ENCODE measurements at regions not wholly inside any gene's neighbourhood (a gene's known extent, or its start where the extent isn't known, plus 50 kb on each side); places are given as distances from the start of the nearest gene placed in this dataset.

GRCh38 chr16:85313526-85314301 lies 201.4 kb upstream of the CIBAR2 start:
- TF ChIP-seq, protein P1, sequence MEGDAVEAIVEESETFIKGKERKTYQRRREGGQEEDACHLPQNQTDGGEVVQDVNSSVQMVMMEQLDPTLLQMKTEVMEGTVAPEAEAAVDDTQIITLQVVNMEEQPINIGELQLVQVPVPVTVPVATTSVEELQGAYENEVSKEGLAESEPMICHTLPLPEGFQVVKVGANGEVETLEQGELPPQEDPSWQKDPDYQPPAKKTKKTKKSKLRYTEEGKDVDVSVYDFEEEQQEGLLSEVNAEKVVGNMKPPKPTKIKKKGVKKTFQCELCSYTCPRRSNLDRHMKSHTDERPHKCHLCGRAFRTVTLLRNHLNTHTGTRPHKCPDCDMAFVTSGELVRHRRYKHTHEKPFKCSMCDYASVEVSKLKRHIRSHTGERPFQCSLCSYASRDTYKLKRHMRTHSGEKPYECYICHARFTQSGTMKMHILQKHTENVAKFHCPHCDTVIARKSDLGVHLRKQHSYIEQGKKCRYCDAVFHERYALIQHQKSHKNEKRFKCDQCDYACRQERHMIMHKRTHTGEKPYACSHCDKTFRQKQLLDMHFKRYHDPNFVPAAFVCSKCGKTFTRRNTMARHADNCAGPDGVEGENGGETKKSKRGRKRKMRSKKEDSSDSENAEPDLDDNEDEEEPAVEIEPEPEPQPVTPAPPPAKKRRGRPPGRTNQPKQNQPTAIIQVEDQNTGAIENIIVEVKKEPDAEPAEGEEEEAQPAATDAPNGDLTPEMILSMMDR (conservative IDR thresholded peaks at IDR 0.05; ENCODE audit: low read length) = no peak
- TF ChIP-seq EZH2phosphoT487 (IDR thresholded peaks at IDR 0.05; ENCODE audit: borderline replicate concordance) = no peak

Measured in Loucy (cell line).